ENCODE measurements at regions not wholly inside any gene's neighbourhood (a gene's known extent, or its start where the extent isn't known, plus 50 kb on each side); places are given as distances from the start of the nearest gene placed in this dataset.

GRCh38 chr1:70819231-70819630, 228.4 kb downstream of the PTGER3 start:
- Histone ChIP-seq H3K36me3 (ENCODE audit: control insufficient read depth, insufficient read depth, low read length) (no peaks in the 10 kb centered on the region), H3K4me3 (ENCODE audit: low read depth, low read length) (no peak overlapping the region), H3K27me3 (ENCODE audit: control insufficient read depth, insufficient read depth, low read length) (no peaks in the 10 kb centered on the region)
- TF ChIP-seq CTCF (IDR thresholded peaks at IDR 0.05; ENCODE audit: insufficient read depth, low read length, poor library complexity, severe bottlenecking), result no peak
- DNase-seq (ENCODE audit: low read depth), result no peak

GRCh38 chr1:70819785-70820184, 227.8 kb downstream of the PTGER3 start:
- TF ChIP-seq CTCF (IDR thresholded peaks at IDR 0.05; ENCODE audit: insufficient read depth, low read length, poor library complexity, severe bottlenecking), result no peak
- no peak for DNase-seq (ENCODE audit: low read depth)
- Histone ChIP-seq H3K36me3 (ENCODE audit: control insufficient read depth, insufficient read depth, low read length) (no peaks in the 10 kb centered on the region), H3K4me3 (ENCODE audit: low read depth, low read length) (no peak overlapping the region), H3K27me3 (ENCODE audit: control insufficient read depth, insufficient read depth, low read length) (no peaks in the 10 kb centered on the region)

GRCh38 chr1:70820396-70820795, 227.2 kb downstream of the PTGER3 start:
- TF ChIP-seq CTCF (IDR thresholded peaks at IDR 0.05; ENCODE audit: insufficient read depth, low read length, poor library complexity, severe bottlenecking), result no peak
- no peak for DNase-seq (ENCODE audit: low read depth)
- H3K27me3 ChIP-seq (ENCODE audit: control insufficient read depth, insufficient read depth, low read length), result no peaks in the 10 kb centered on the region
- H3K4me3 ChIP-seq (ENCODE audit: low read depth, low read length), result no peak overlapping the region
- no peaks in the 10 kb centered on the region for H3K36me3 ChIP-seq (ENCODE audit: control insufficient read depth, insufficient read depth, low read length)

- TF ChIP-seq CTCF (IDR thresholded peaks at IDR 0.05; ENCODE audit: insufficient read depth, low read length, poor library complexity, severe bottlenecking), result no peak
- DNase-seq (ENCODE audit: low read depth), result no peak
- Histone ChIP-seq H3K36me3 (ENCODE audit: control insufficient read depth, insufficient read depth, low read length) (no peaks in the 10 kb centered on the region), H3K4me3 (ENCODE audit: low read depth, low read length) (no peak overlapping the region), H3K27me3 (ENCODE audit: control insufficient read depth, insufficient read depth, low read length) (no peaks in the 10 kb centered on the region)
These were observed 226.6 kb downstream of the PTGER3 start for GRCh38 chr1:70820995-70821394.

- Histone ChIP-seq H3K4me3 (ENCODE audit: low read depth, low read length) (no peak overlapping the region), H3K27me3 (ENCODE audit: control insufficient read depth, insufficient read depth, low read length) (no peaks in the 10 kb centered on the region), H3K36me3 (ENCODE audit: control insufficient read depth, insufficient read depth, low read length) (no peaks in the 10 kb centered on the region)
- DNase-seq (ENCODE audit: low read depth), result no peak
- TF ChIP-seq CTCF (IDR thresholded peaks at IDR 0.05; ENCODE audit: insufficient read depth, low read length, poor library complexity, severe bottlenecking), result no peak
These were observed 221.2 kb downstream of the PTGER3 start for GRCh38 chr1:70826428-70826827.

GRCh38 chr1:70827030-70827429, 220.6 kb downstream of the PTGER3 start:
- Histone ChIP-seq H3K4me3 (ENCODE audit: low read depth, low read length) (no peak overlapping the region), H3K36me3 (ENCODE audit: control insufficient read depth, insufficient read depth, low read length) (no peaks in the 10 kb centered on the region), H3K27me3 (ENCODE audit: control insufficient read depth, insufficient read depth, low read length) (no peaks in the 10 kb centered on the region)
- TF ChIP-seq CTCF (IDR thresholded peaks at IDR 0.05; ENCODE audit: insufficient read depth, low read length, poor library complexity, severe bottlenecking), result no peak
- DNase-seq (ENCODE audit: low read depth), result no peak

Measured in kidney epithelial cell (primary cell).